Loucy (cell line): ENCODE measurements at regions not wholly inside any gene's neighbourhood (a gene's known extent, or its start where the extent isn't known, plus 50 kb on each side); places are given as distances from the start of the nearest gene placed in this dataset.

Experiments used
- H2AFZ ChIP-seq: fragments of 200-600 bp; sonication (generic); 2 replicates; pipeline ENCODE4 v1.6.0; 2016; ENCODE audit warnings: antibody characterized with exemption, mild to moderate bottlenecking, low read length, moderate library complexity
- H3F3A ChIP-seq: fragments of 200-600 bp; 2 replicates; pipeline ENCODE4 v1.6.0; 2016; ENCODE audit warnings: antibody characterized with exemption, low read depth, mild to moderate bottlenecking
- H3K27me3 ChIP-seq: fragments of 200-600 bp; sonication (generic); 2 replicates; pipeline ENCODE4 v1.6.1; 2014; ENCODE audit warnings: low read length, mild to moderate bottlenecking; ENCODE audit not compliant: insufficient read depth, poor library complexity, severe bottlenecking
- H3K36me3 ChIP-seq: fragments of 200-600 bp; sonication (generic); 2 replicates; pipeline ENCODE4 v1.6.1; 2016; ENCODE audit warnings: low read length; ENCODE audit not compliant: insufficient read depth
- H3K4me1 ChIP-seq: fragments of 200-600 bp; sonication (generic); 2 replicates; pipeline ENCODE4 v1.5.1; 2014; ENCODE audit warnings: low read length, mild to moderate bottlenecking; ENCODE audit not compliant: insufficient read depth, poor library complexity, severe bottlenecking
- H3K4me2 ChIP-seq: fragments of 200-600 bp; sonication (generic); 2 replicates; pipeline ENCODE4 v1.6.0; 2014; ENCODE audit warnings: antibody characterized with exemption, low read length, low read depth, mild to moderate bottlenecking; ENCODE audit not compliant: poor library complexity, severe bottlenecking
- H3K4me3 ChIP-seq: fragments of 200-600 bp; sonication (generic); 2 replicates; pipeline ENCODE4 v1.5.1; 2014; ENCODE audit warnings: low read length, mild to moderate bottlenecking, mixed read lengths; ENCODE audit not compliant: poor library complexity, severe bottlenecking
- H3K79me2 ChIP-seq: fragments of 200-600 bp; sonication (generic); 2 replicates; pipeline ENCODE4 v1.6.1; 2014; ENCODE audit warnings: low read length; ENCODE audit not compliant: insufficient read depth
- H3K9ac ChIP-seq: fragments of 200-600 bp; sonication (generic); 2 replicates; pipeline ENCODE4 v1.6.0; 2014; ENCODE audit warnings: mild to moderate bottlenecking, low read depth, low read length, moderate library complexity; ENCODE audit not compliant: poor library complexity, severe bottlenecking
- H3K9me2 ChIP-seq: fragments of 200-600 bp; sonication (generic); replicated peaks from 2 replicates; pipeline ENCODE4 v1.6.1; 2016; ENCODE audit warnings: low read depth, low read length, mixed read lengths
- H3K9me3 ChIP-seq: fragments of 200-600 bp; sonication (generic); 2 replicates; pipeline ENCODE4 v1.6.1; 2014; ENCODE audit warnings: mild to moderate bottlenecking, antibody characterized with exemption, low read length, low read depth; ENCODE audit not compliant: insufficient read depth
- H4K20me1 ChIP-seq: fragments of 200-600 bp; sonication (generic); 2 replicates; pipeline ENCODE4 v1.6.0; 2014; ENCODE audit warnings: antibody characterized with exemption, low read length, mild to moderate bottlenecking; ENCODE audit not compliant: insufficient read depth, poor library complexity, severe bottlenecking
- CTCF ChIP-seq: fragments of 200-600 bp; sonication (generic); conservative IDR thresholded peaks from 2 replicates; pipeline ENCODE4 v1.5.1; 2014; ENCODE audit warnings: mild to moderate bottlenecking, antibody characterized with exemption, low read length
- EZH2phosphoT487 ChIP-seq: fragments of 200-600 bp; IDR thresholded peaks from 2 replicates; pipeline ENCODE4 v1.6.1; 2018; ENCODE audit warnings: antibody characterized with exemption, mild to moderate bottlenecking, moderate library complexity, borderline replicate concordance

- TF ChIP-seq CTCF (no peak), EZH2phosphoT487 (no peak)
- H3K79me2 ChIP-seq, result no peaks in the 10 kb centered on the region
- H3K4me3 ChIP-seq, result no peak overlapping the region
- H3K27me3 ChIP-seq, result no peaks in the 10 kb centered on the region
- H3F3A ChIP-seq, result no peaks in the 10 kb centered on the region
- H3K4me1 ChIP-seq, result no peaks in the 10 kb centered on the region
- no peaks in the 10 kb centered on the region for H3K9me2 ChIP-seq
- H3K36me3 ChIP-seq, result no peaks in the 10 kb centered on the region
- H3K4me2 ChIP-seq, result no peak overlapping the region
- H3K9ac ChIP-seq, result no peak overlapping the region
- no peak overlapping the region for H2AFZ ChIP-seq
- no peaks in the 10 kb centered on the region for H3K9me3 ChIP-seq
- H4K20me1 ChIP-seq, result no peaks in the 10 kb centered on the region
These were observed 264.4 kb downstream of the ZPLD1 start for GRCh38 chr3:102699104-102699818.

GRCh38 chr3:102699819-102700140, 265.0 kb downstream of the ZPLD1 start:
- no peaks in the 10 kb centered on the region for H3K79me2 ChIP-seq
- H3K4me2 ChIP-seq, result no peak overlapping the region
- H3K27me3 ChIP-seq, result no peaks in the 10 kb centered on the region
- H4K20me1 ChIP-seq, result no peaks in the 10 kb centered on the region
- no peaks in the 10 kb centered on the region for H3K4me1 ChIP-seq
- no peak overlapping the region for H2AFZ ChIP-seq
- H3K36me3 ChIP-seq, result no peaks in the 10 kb centered on the region
- H3K9me3 ChIP-seq, result no peaks in the 10 kb centered on the region
- TF ChIP-seq CTCF (no peak), EZH2phosphoT487 (no peak)
- no peaks in the 10 kb centered on the region for H3K9me2 ChIP-seq
- no peaks in the 10 kb centered on the region for H3F3A ChIP-seq
- no peak overlapping the region for H3K4me3 ChIP-seq
- H3K9ac ChIP-seq, result no peak overlapping the region

DNA sequence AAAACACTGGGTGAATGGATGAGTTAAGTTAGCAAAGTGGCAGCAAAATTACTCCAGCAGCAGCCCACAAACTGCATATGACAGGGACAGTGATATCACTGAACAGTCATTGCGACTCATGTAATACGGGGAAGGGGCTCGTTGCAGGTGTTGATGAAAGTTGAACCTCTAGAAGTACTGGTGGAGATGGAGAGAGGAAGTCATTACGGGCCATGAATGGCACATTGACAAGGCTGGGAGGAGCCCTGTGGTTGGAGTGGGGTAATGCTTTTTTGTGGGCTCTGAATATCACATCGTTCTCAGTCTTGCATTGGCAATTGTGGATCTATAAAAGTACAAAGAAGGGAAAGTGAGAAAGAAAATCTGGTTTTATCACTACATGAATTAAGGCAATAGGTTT, 278.1 kb downstream of the ZPLD1 start:
- no peak overlapping the region for H3K4me2 ChIP-seq
- no peak overlapping the region for H3K4me3 ChIP-seq
- no peaks in the 10 kb centered on the region for H3K9me2 ChIP-seq
- H3K27me3 ChIP-seq, result peaks cover 4% of the 10 kb centered on the region
- no peaks in the 10 kb centered on the region for H3K36me3 ChIP-seq
- no peaks in the 10 kb centered on the region for H3K79me2 ChIP-seq
- H4K20me1 ChIP-seq, result no peaks in the 10 kb centered on the region
- H3F3A ChIP-seq, result no peaks in the 10 kb centered on the region
- no peaks in the 10 kb centered on the region for H3K4me1 ChIP-seq
- no peak for TF ChIP-seq EZH2phosphoT487
- no peak for TF ChIP-seq CTCF
- H3K9ac ChIP-seq, result no peak overlapping the region
- no peaks in the 10 kb centered on the region for H3K9me3 ChIP-seq
- H2AFZ ChIP-seq, result no peak overlapping the region
